ENCODE measurements at regions not wholly inside any gene's neighbourhood (a gene's known extent, or its start where the extent isn't known, plus 50 kb on each side); places are given as distances from the start of the nearest gene placed in this dataset.
"Not testable (repeated sequence)": the region's sequence is repeated elsewhere in the genome, so short reads cannot be mapped to it uniquely, and the experiment has no call there.

DNA sequence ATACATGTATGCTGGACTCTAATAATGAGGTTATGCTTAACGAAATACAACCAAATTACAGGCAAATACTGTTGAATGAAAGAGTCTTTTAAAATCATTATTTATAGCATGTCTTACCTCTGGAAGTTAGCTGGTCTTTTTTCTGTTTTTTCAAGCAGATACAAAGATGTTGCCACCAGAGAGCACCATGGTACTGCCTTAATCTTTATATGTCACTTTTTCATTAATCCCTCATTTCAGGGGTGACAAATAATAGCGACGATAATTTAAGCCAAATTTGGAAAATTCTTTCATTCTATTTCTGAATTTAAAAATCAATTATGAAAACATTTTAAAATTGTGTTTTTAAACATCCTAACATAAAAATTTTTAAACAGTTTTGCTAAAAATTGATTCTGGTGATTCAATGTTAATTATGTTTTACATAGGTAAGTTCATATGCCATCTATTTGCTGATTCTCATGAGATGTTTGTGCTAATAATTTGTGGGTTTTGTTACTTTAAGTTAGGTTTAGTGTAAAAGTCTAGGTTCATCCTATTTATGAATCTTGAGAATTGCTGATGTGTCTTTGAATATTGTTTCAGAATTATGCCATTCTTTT is 379.3 kb upstream of the SGCG start:
- no peak for DNase-seq

- no peak for DNase-seq
These were observed 368.0 kb upstream of the SGCG start for GRCh38 chr13:22812793-22813192.

- DNase-seq = not testable (repeated sequence)
These were observed 367.0 kb upstream of the SGCG start for GRCh38 chr13:22813531-22814377.

- DNase-seq = not testable (repeated sequence)
These were observed 366.3 kb upstream of the SGCG start for GRCh38 chr13:22814433-22814832.

DNA sequence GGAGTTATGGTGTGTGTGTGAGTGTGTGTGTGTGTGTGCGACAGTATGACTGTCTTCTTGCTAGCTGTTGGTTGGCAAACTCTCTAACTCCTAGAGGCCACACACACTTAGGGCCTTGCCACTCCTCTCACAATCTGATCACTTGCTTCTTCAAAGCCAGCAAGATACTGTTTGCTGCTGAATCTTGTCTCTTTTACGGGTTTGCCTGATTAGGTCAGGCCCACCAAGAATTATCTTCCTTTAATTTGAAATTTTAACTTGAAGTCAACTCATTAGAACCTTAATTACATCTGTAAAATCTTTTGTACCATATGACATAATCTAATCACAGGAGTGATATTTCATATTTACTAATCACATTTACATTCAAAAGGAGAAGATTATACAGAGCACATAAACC is 359.2 kb upstream of the SGCG start:
- no peak for DNase-seq

GRCh38 chr13:22825186-22825585 is 355.6 kb upstream of the SGCG start:
- no peak for DNase-seq

- DNase-seq = no peak
These were observed 352.7 kb upstream of the SGCG start for GRCh38 chr13:22828081-22828480.

DNA sequence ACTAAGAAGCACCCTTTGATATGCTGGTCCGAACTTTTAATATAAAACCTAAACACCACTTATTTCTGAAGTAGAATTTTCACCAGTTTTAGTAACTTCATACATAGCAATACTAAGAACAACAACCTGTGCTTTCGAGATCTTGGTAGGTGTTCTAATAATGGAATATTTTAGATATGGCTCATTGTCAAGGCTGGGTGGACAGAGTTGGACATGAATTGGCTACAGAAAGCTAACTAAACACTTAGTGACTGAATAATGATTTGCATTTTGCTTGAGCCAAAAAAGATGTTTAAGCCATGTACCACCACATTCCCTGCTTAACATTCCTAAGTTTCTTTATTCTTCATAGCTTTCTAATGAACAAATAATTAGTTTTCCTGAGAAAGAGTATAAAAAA is 344.3 kb upstream of the SGCG start:
- no peak for DNase-seq

DNA sequence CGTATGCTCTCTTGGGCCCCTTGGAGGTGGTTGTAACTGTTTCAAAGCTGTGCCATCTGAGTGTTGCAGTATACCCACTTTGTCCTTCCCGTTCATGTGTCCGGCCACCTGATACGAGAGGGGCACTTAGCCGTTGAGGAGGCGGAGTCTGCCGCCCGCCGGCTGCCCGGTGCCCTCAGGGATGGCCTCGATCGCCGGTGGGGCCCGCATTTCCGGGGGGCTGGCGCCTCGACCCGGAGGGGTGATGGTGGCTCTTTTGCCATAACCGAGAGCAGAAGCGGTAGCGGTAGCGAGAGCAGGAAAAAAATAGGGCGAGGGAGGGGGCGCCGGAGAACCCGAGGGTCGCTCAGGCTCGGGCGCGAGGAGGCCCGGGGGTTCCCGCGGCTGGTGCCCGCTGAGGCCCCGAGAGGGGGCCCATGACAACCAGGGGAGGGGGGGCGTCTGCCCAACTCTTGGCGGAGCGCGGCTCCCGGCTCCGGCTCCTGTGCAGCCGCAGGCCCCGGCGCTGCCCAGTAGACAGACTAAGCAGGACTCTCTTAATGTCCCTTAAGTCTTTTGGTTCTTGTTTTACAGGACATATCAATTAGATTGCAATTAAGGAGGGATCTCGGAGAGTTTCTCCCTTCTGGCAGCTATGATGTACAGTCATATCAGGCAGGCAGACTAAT is 342.7 kb upstream of the SGCG start:
- peak in 2 of 56 donors; percentile 0 to 6 for DNase-seq

- no peak for DNase-seq
These were observed 340.9 kb upstream of the SGCG start for GRCh38 chr13:22839603-22840530.

DNA sequence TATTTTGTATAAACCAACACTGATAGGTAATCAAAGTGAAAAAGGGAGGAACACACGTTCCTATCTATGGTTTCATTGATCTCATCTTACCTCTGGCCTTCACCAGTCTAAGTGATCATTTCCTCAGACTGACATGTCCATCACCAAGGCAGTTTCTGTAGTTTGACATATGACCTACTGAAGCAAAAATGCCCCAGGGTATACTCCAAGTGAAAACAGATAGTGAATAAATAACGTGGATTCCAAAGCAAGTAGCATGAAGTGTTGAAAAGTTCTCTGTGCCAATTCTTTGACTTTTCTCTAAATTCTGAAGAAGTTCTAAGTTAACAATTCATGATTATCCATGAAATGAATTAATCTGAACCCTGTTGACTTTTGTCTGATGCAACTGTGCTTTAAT is 334.2 kb upstream of the SGCG start:
- no peak for DNase-seq

- no peak for DNase-seq
These were observed 332.2 kb upstream of the SGCG start for GRCh38 chr13:22848539-22849052.

DNA sequence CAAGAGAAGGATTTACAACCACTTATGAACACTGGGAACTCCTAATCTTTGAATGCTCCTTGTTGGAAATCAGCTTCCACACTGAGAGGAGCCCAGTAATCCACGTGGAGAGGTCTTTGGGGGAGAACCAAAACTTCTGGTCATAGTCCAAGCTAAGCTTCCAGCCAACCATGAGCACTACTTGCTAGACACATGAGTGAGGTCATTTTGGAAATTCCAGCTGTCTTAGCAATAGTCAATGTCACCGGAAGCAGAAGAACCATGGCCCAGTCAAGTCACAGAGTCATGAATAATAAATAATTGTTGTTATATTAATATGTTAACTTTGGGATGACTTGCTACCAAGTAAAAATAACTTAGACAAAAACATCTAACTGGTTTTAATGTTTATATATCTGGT is 324.9 kb upstream of the SGCG start:
- no peak for DNase-seq

DNA sequence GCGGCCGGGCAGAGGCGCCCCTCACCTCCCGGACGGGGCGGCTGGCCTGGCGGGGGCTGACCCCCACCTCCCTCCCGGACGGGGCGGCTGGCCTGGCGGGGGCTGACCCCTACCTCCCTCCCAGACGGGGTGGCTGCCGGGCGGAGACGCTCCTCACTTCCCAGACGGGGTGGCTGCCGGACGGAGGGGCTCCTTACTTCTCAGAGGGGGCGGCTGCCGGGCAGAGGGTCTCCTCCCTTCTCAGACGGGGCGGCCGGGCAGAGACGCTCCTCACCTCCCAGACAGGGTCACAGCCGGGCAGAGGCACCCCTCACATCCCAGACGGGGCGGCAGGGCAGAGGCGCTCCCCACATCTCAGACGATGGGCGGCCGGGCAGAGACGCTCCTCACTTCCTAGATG is 321.8 kb upstream of the SGCG start:
- DNase-seq = not testable (repeated sequence)

- not testable (repeated sequence) for DNase-seq
These were observed 321.4 kb upstream of the SGCG start for GRCh38 chr13:22859411-22859810.

GRCh38 chr13:22861958-22862466 is 318.8 kb upstream of the SGCG start:
- no peak for DNase-seq

- DNase-seq = no peak
These were observed 318.3 kb upstream of the SGCG start for GRCh38 chr13:22862478-22862877.

GRCh38 chr13:22866221-22866620 is 314.6 kb upstream of the SGCG start:
- DNase-seq = no peak

DNA sequence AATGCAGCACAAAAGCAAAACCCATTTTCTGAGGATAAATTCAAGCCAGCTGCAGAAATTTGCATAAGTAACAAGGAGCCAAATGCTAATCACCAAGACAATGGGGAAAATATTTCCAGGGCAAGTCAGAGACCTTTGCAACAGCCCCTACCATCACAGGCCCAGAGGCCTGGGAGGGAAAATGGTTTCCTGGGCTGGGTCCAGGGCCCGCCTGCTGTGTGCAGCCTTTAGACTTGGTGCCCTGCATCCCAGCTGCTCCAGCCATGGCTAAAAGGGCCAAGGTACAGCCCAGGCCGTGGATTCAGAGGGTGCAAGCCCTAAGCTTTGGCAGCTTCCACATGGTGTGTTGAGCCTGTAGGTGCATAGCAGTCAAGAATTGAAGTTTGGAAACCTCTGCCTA is 309.5 kb upstream of the SGCG start:
- DNase-seq = no peak

- no peak for DNase-seq
These were observed 305.9 kb upstream of the SGCG start for GRCh38 chr13:22874839-22875238.

DNA sequence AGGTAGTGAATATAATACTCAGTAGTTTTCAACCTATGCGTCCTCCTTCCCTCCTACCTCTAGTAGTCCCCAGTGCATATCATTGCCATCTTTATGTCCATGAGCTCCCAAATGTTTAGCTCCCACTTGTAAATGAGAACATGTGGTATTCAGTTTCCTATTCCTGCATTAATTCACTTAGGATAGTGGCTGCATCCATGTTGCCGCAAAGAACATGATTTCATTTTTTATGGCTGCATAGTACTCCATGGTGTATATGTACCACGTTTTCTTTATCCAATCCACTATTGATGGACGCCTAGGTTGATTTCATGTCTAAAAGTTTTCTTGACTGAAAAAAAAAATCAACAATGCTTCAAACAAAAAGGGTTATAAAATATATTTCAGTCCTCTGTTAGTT is 303.4 kb upstream of the SGCG start:
- no peak for DNase-seq

All from nucleus accumbens (tissue), 56 donors.